Nephron (organoid): ENCODE measurements at regions not wholly inside any gene's neighbourhood (a gene's known extent, or its start where the extent isn't known, plus 50 kb on each side); places are given as distances from the start of the nearest gene placed in this dataset.

Experiments used
- H3K27ac Mint-ChIP-seq, 3 experiments: 2 replicates each; pipeline ENCODE4 v1.8.0; 2020; ENCODE audit warnings: mixed read lengths in 3 of 3, mild to moderate bottlenecking in 2 of 3, moderate library complexity in 1 of 3
- H3K27me3 Mint-ChIP-seq: 2 replicates; pipeline ENCODE4 v1.8.0; 2021; ENCODE audit warnings: low read depth, mild to moderate bottlenecking, moderate library complexity, mixed read lengths
- H3K36me3 Mint-ChIP-seq: 2 replicates; pipeline ENCODE4 v1.8.0; 2020; ENCODE audit warnings: low read depth, mixed read lengths
- H3K4me1 Mint-ChIP-seq: 2 replicates; pipeline ENCODE4 v1.8.0; 2020; ENCODE audit warnings: mixed read lengths
- H3K4me3 Mint-ChIP-seq, 3 experiments: 2 replicates each; pipeline ENCODE4 v1.8.0; 2020; ENCODE audit warnings: mild to moderate bottlenecking in 3 of 3, mixed read lengths in 3 of 3, moderate library complexity in 2 of 3
- H3K9me3 Mint-ChIP-seq: 2 replicates; pipeline ENCODE4 v1.8.0; 2020; ENCODE audit warnings: mixed read lengths
- TF ChIP-seq, protein P1 (sequence below), 3 experiments: fragments of 200-600 bp; sonication (generic); IDR thresholded peaks; one replicate each; pipeline ENCODE4 v1.5.0; 2021; ENCODE audit warnings: antibody characterized with exemption in 3 of 3; ENCODE audit not compliant: unreplicated experiment in 3 of 3

DNA sequence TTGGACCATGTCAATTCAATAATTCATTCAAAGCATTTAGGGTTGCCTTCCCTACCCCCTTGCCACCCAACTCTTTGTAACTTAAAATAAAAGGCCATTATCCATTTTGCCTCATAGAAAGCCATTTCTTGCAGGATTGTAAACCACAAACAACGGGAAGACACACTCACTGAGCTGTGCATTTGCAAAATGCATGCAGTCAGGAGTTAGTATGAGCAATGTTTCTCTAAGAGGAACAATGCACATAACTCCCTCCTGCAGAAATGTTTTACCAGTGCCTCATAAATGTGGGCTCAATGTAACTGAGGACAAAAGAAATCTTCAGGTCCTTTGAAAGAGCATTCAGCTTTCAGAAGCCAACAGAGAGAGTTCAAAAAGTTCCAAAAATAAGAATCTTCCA is 98.5 kb upstream of the ABCA1 start:
- peaks cover 4% of the 10 kb centered on the region for H3K27me3 Mint-ChIP-seq
- TF ChIP-seq, protein P1, sequence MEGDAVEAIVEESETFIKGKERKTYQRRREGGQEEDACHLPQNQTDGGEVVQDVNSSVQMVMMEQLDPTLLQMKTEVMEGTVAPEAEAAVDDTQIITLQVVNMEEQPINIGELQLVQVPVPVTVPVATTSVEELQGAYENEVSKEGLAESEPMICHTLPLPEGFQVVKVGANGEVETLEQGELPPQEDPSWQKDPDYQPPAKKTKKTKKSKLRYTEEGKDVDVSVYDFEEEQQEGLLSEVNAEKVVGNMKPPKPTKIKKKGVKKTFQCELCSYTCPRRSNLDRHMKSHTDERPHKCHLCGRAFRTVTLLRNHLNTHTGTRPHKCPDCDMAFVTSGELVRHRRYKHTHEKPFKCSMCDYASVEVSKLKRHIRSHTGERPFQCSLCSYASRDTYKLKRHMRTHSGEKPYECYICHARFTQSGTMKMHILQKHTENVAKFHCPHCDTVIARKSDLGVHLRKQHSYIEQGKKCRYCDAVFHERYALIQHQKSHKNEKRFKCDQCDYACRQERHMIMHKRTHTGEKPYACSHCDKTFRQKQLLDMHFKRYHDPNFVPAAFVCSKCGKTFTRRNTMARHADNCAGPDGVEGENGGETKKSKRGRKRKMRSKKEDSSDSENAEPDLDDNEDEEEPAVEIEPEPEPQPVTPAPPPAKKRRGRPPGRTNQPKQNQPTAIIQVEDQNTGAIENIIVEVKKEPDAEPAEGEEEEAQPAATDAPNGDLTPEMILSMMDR (IDR thresholded peaks at IDR 0.05; ENCODE audit: unreplicated experiment in 3 of 3): no peak
- H3K36me3 Mint-ChIP-seq: no peaks in the 10 kb centered on the region
- no peaks in the 10 kb centered on the region for H3K9me3 Mint-ChIP-seq
- H3K4me1 Mint-ChIP-seq: no peaks in the 10 kb centered on the region
- H3K4me3 Mint-ChIP-seq: no peak overlapping the region
- H3K27ac Mint-ChIP-seq: no peak overlapping the region

DNA sequence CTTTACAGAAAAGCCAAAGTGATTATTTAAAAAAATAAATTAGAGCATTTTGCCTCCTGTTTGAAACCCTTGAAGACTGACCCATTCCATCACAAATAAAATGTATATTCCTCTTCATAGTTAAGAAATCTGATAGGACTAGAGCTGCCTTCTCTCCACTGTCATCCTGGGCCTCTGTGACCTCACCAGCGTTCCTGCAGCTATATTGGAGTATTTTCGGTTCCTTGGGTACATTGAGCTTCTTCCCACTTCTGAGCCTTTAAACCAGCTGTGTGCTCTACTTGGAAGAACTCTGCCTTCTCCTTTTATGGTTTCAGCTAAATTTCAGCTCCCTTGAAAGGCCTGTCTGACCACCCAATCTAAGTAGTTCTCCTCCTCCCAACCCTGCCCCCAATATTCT is 99.1 kb upstream of the ABCA1 start:
- no peak overlapping the region for H3K27ac Mint-ChIP-seq
- H3K36me3 Mint-ChIP-seq: no peaks in the 10 kb centered on the region
- TF ChIP-seq, protein P1 (IDR thresholded peaks at IDR 0.05; ENCODE audit: unreplicated experiment in 3 of 3): no peak
- no peak overlapping the region for H3K4me3 Mint-ChIP-seq
- H3K4me1 Mint-ChIP-seq: no peaks in the 10 kb centered on the region
- no peaks in the 10 kb centered on the region for H3K9me3 Mint-ChIP-seq
- H3K27me3 Mint-ChIP-seq: peaks cover 4% of the 10 kb centered on the region

DNA sequence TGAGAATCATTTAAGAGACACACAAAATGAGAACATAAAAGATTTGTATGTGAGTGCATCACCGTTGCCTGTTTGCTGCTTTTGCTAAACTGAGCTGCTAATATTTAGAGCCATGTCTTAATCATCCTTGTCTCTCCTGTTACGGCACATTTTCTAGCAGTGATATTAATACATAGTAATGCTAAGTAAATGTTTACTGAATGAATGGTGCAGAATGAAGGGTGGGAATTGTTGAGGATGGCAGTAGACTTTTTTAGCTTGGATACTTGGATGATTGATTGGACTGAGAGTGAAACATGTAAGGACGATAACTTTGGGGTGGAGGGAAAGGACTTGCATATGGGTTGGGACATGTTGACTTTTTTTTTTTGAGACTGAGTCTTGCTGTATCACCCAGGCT is 102.3 kb upstream of the ABCA1 start:
- Mint-ChIP-seq H3K27me3 (peaks cover 4% of the 10 kb centered on the region), H3K36me3 (no peaks in the 10 kb centered on the region), H3K4me1 (no peaks in the 10 kb centered on the region), H3K27ac (no peak overlapping the region), H3K4me3 (no peak overlapping the region), H3K9me3 (no peaks in the 10 kb centered on the region)
- TF ChIP-seq, protein P1 (IDR thresholded peaks at IDR 0.05; ENCODE audit: unreplicated experiment in 3 of 3): no peak

DNA sequence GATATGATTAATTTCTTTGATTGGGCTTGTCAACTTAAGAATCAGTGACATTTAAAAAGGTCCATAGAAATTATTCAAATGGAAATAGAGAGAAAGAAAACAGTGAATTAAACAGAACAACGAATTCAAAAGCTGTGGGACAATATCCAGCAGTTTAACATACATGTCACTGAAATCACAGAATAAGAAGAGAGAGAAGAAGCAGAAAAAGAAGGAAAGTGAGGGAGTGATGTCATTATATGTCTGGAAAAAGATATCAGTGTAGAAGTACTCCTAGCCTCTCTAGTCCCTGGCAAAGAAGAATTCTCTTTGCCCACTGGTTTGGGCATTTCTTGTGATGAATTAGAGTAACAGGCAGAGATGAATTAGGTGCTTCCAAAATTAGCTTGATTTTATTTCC is 109.2 kb upstream of the ABCA1 start:
- Mint-ChIP-seq H3K36me3 (no peaks in the 10 kb centered on the region), H3K4me3 (no peak overlapping the region), H3K9me3 (peaks cover 20% of the 10 kb centered on the region), H3K27me3 (no peaks in the 10 kb centered on the region), H3K27ac (no peak overlapping the region), H3K4me1 (peaks cover 16% of the 10 kb centered on the region)
- TF ChIP-seq, protein P1 (IDR thresholded peaks at IDR 0.05; ENCODE audit: unreplicated experiment in 3 of 3): no peak

DNA sequence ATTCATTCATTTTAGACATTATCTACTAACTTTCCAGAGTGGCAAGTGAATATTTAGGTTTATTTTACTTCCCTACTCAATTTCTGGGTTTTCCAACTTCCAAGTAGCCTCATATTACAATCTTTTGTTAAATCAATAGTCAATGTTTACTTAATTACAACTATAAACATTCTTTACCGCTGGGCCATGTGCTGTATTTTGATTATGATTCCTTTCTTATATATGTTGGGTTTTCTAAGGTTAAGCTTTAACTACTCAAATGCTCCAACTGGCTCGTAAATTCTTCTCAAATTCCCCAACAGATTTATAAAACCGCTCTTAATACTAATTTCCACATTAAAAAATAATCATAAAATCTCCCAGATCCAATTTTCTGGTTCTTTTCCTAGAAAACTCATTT is 110.1 kb upstream of the ABCA1 start:
- Mint-ChIP-seq H3K4me1 (peaks cover 16% of the 10 kb centered on the region), H3K27ac (no peak overlapping the region), H3K36me3 (no peaks in the 10 kb centered on the region), H3K27me3 (no peaks in the 10 kb centered on the region), H3K9me3 (peaks cover 20% of the 10 kb centered on the region), H3K4me3 (no peak overlapping the region)
- TF ChIP-seq, protein P1 (IDR thresholded peaks at IDR 0.05; ENCODE audit: unreplicated experiment in 3 of 3): no peak

DNA sequence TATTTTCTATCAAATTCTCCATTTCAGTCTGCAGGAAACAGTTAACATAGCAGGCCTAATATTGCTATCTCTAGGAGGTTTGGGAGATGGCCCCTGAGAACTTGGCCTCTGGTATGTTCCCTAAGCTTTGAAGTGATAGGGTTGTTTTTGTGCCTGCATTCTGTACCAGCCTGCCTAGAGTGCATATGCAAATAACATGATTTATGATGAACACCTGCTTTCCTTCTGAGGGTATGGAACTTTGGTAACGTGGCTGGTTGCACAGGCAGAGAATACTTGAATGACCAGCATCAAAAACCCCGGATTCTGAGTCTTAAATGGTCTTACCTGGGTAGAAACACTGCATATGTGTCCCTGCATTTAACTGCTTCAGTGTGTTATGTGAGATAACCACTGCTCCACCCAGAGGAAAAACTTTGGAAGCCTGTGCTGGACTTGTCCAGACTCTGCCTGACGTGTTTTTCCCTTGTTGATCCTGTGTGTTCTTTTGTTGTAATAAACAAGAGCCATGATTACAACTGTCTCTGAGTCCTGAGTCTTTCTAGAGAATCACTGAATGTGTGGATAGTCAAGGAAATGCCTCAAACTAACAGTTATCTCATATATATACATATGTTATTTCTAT is 111.3 kb upstream of the ABCA1 start:
- Mint-ChIP-seq H3K27me3 (no peaks in the 10 kb centered on the region), H3K4me3 (no peak overlapping the region), H3K27ac (no peak overlapping the region), H3K9me3 (peaks cover 20% of the 10 kb centered on the region), H3K36me3 (no peaks in the 10 kb centered on the region), H3K4me1 (peaks cover 16% of the 10 kb centered on the region)
- TF ChIP-seq, protein P1 (IDR thresholded peaks at IDR 0.05; ENCODE audit: unreplicated experiment in 3 of 3): no peak
